8988T (cell line): ENCODE measurements at regions not wholly inside any gene's neighbourhood (a gene's known extent, or its start where the extent isn't known, plus 50 kb on each side); places are given as distances from the start of the nearest gene placed in this dataset.

Experiments used
- DNase-seq: peaks from one replicate; pipeline ENCODE4 v3.0.0; 2011

GRCh38 chr1:55333461-55333860 lies 118.3 kb upstream of the USP24 start:
- no peak for DNase-seq

- DNase-seq = no peak
Observed at GRCh38 chr1:55331351-55331750, 116.2 kb upstream of the USP24 start.

- no peak for DNase-seq
Observed at GRCh38 chr1:55329808-55330432, 114.8 kb upstream of the USP24 start.

GRCh38 chr1:55329091-55329490 lies 113.9 kb upstream of the USP24 start:
- no peak for DNase-seq

- no peak for DNase-seq
Observed at GRCh38 chr1:55326496-55327243, 111.5 kb upstream of the USP24 start.

- no peak for DNase-seq
Observed at GRCh38 chr1:55323760-55324159, 108.6 kb upstream of the USP24 start.

GRCh38 chr1:55322842-55323241 lies 107.7 kb upstream of the USP24 start:
- no peak for DNase-seq

- DNase-seq = no peak
Observed at GRCh38 chr1:55321942-55322341, 106.8 kb upstream of the USP24 start.

- no peak for DNase-seq
Observed at GRCh38 chr1:55320891-55321290, 105.7 kb upstream of the USP24 start.

- DNase-seq = no peak
Observed at GRCh38 chr1:55318116-55318817, 103.1 kb upstream of the USP24 start.

- DNase-seq = no peak
Observed at GRCh38 chr1:55317673-55318072, 102.5 kb upstream of the USP24 start.

GRCh38 chr1:55316947-55317662 lies 101.9 kb upstream of the USP24 start:
- DNase-seq = no peak

- DNase-seq = no peak
Observed at GRCh38 chr1:55316502-55316901, 101.3 kb upstream of the USP24 start.

- DNase-seq = no peak
Observed at GRCh38 chr1:55315552-55315951, 100.4 kb upstream of the USP24 start.

GRCh38 chr1:55314740-55315139 lies 99.6 kb upstream of the USP24 start:
- no peak for DNase-seq

- no peak for DNase-seq
Observed at GRCh38 chr1:55313903-55314302, 98.7 kb upstream of the USP24 start.

GRCh38 chr1:55311979-55312378 lies 96.8 kb upstream of the USP24 start:
- DNase-seq = no peak

- no peak for DNase-seq
Observed at GRCh38 chr1:55311057-55311641, 96.0 kb upstream of the USP24 start.

GRCh38 chr1:55310505-55310971 lies 95.4 kb upstream of the USP24 start:
- peak; percentile 33 for DNase-seq

GRCh38 chr1:55309786-55310504 lies 94.8 kb upstream of the USP24 start:
- no peak for DNase-seq

GRCh38 chr1:55309053-55309452 lies 93.9 kb upstream of the USP24 start:
- no peak for DNase-seq

- DNase-seq = no peak
Observed at GRCh38 chr1:55305735-55306134, 90.6 kb upstream of the USP24 start.
